22Rv1 (cell line): ENCODE measurements at regions not wholly inside any gene's neighbourhood (a gene's known extent, or its start where the extent isn't known, plus 50 kb on each side); places are given as distances from the start of the nearest gene placed in this dataset.

ENCODE experiments used
- ZFX ChIP-seq: fragments of 450-650 bp; IDR thresholded peaks from 2 replicates; pipeline ENCODE4 v1.6.1; 2017; ENCODE audit warnings: antibody characterized with exemption, borderline replicate concordance
- TF ChIP-seq, protein P1 (sequence below): fragments of 450-650 bp; IDR thresholded peaks from 2 replicates; pipeline ENCODE4 v1.5.1; 2017; ENCODE audit warnings: mild to moderate bottlenecking

DNA sequence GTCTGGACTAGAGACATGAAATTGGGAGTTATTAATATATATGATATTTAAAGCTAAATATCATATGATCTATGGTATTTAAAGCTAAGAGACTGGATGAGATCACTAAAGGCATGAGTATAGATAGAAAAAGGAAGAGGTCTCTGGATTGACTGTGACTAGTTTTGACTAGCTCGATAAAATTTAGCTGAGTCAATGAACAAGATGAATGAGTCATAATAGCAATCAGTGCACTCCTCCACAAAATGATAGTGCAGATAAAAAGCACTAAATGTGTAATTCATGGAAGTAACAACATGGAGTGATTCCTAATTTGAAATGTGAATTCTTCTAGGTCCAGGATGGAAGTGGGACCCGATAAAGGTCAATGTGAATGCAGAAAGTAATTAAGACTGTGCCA lies 127.4 kb downstream of the PFDN4 start:
- TF ChIP-seq, protein P1, sequence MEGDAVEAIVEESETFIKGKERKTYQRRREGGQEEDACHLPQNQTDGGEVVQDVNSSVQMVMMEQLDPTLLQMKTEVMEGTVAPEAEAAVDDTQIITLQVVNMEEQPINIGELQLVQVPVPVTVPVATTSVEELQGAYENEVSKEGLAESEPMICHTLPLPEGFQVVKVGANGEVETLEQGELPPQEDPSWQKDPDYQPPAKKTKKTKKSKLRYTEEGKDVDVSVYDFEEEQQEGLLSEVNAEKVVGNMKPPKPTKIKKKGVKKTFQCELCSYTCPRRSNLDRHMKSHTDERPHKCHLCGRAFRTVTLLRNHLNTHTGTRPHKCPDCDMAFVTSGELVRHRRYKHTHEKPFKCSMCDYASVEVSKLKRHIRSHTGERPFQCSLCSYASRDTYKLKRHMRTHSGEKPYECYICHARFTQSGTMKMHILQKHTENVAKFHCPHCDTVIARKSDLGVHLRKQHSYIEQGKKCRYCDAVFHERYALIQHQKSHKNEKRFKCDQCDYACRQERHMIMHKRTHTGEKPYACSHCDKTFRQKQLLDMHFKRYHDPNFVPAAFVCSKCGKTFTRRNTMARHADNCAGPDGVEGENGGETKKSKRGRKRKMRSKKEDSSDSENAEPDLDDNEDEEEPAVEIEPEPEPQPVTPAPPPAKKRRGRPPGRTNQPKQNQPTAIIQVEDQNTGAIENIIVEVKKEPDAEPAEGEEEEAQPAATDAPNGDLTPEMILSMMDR, result no peak
- no peak for TF ChIP-seq ZFX
